Adipose tissue (tissue), 3 donors: ENCODE measurements at regions not wholly inside any gene's neighbourhood (a gene's known extent, or its start where the extent isn't known, plus 50 kb on each side); places are given as distances from the start of the nearest gene placed in this dataset.

Experiments
- H3K27ac ChIP-seq: one replicate; pipeline ENCODE4 v1.5.1; 2013; ENCODE audit warnings: low read depth, low read length
- WGBS, 3 donors: extraction: QIAGEN DNeasy Blood & Tissue Kit; methylation state at CpG; one replicate each; pipeline ENCODE4 v1.1.7; 2013; 5-methylcytosine and 5-hydroxymethylcytosine counted together
- donor health status: healthy with polysubstance abuse.
- donor health status: Bipolar disorder and iron deficiency.
- donor health status: healthy.

DNA sequence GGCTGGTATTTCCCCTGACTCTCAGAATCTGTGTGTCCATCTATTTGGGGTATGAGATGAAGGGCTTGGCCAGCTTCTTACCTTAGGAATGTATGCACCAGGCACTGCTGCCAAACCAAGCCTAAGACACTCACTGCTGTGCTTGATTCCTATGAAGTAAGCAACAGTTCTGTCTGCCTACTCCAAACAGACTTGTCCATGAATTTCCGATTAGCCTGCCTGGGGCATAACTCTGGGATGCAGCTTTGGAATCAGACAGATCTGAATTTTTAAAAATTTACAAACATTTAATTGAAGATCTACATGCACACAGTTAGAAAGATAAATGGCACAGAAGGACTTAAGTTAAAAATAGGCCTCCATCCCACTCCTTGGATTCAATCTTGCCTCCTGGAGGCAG lies 59.5 kb upstream of the JDP2 start:
- no peak overlapping the region for H3K27ac ChIP-seq
- WGBS, 3 donors: 86 to 100% (median 95%) methylated on average over 1 of the region's 1 CpG

DNA sequence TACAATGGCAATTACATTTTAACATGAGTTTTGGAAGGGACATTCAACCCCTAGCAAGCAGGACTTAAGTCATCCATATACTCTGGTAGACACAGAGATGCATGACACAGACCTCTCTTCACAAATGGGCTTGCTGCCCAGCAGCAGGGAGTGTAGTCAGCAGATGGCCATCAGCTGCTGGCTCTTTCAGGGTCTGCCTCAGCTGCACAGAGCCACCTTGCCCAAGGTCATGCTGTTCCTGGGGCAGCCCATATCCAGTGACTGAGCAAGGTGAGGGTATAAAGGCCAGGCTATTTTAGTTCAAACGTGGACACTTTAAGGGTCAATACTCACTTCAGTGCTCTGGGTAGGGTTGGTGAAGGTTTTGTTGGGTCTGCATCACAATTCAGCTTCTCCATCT lies 58.3 kb upstream of the JDP2 start:
- WGBS, 3 donors: 59 to 95% (median 79%) methylated on average over 1 of the region's 1 CpG
- H3K27ac ChIP-seq: no peak overlapping the region

DNA sequence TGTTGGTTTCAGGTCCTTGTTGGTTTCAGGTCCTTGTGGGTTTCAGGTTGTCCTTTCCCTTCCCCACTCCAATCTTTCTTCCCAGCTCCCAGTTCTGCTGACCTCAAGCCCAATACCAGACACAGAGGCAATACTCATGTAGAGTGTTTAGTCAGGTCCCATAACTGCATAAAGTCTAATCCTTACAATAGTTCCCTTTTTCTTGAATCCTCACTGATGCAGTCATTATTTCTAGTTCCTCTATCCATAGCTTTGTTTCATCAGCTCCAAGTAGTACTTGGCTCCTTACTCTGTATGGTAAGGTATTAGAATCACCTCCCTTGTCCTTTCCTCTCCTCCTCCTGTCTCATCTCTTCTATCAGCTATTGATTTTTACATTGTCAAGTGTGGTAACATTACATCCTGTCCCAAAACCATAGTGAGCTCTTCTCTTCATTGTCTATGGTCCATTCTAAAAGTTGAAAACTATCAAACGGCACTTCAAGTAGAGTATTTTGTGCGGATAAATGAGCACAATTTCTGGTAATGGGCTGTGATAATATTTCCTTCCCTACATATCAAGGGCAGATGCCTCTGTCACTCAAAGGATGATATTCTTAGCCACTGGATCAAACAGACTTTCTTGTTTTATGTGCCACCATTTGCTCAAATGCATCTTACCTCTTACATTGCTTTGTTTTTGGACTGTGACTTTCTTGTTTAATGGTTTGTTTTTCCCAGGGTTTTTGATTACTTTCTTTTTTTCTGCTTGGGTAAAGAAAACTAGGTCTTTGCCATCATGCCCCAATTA lies 57.2 kb upstream of the JDP2 start:
- 92 to 99% (median 95%) methylated on average over 2 of the region's 2 CpGs for WGBS, 3 donors
- H3K27ac ChIP-seq: no peak overlapping the region

DNA sequence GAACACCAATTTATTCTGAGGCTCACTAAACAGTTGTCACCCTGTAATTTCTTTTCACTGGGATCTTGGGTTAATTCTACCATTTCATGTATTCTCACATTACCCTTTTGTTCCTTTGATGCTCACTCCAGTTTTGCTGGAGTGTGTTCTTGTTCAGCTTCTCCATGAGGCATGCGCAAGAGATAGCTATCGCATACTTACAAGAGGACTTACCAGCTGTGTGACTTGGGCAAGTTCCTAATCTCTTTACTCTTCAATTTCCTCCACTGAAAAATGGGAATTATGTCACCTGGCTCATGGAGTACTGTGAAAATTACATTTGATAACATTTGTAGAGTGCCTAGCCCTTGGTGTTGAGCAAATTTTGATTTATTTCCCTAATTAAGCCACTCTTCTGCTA lies 56.5 kb upstream of the JDP2 start:
- H3K27ac ChIP-seq: no peak overlapping the region
- 89 to 97% (median 91%) methylated on average over 2 of the region's 2 CpGs for WGBS, 3 donors

DNA sequence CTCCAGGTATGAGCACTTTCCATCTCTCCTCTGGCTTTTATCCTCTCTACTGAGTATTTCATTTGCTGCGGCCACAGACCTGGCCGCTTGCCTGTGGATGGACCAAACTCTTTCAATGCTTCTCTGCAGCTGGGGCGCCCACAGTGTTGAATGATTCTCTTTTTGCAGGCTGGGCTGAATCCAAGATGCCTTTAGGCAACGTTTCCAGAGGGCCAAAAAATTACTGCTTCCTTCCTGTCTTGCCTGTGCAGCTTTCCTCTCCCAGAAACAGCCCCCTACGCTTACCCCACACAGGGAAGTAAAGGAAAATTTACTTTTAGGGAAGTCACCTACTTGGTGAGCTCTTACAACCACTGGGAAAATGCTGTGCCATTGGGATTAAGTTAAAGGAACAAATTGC lies 55.6 kb upstream of the JDP2 start:
- WGBS, 3 donors: 25 to 67% (median 25%) methylated on average over 5 of the region's 5 CpGs
- no peak overlapping the region for H3K27ac ChIP-seq

DNA sequence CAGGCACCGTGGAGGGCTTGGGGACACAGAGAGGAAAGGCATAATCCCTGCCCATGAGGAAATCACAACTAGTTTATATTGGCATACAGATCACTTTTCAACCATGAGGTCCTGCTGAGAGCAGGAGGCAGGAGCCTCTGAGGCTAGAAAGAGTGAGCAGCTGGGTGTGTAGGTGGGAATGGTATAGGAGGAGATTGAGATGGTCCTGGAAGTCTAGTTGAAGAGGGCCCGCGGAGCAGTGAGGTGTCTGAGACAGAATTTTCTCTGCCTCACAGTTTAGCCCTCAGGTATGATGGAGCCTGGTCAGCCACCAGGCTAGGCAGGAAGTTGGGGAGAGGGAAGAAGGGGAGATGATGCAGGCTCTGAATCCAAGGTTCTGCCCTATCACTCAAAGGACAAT lies 54.7 kb upstream of the JDP2 start:
- no peak overlapping the region for H3K27ac ChIP-seq
- 63 to 82% (median 67%) methylated on average over 3 of the region's 3 CpGs for WGBS, 3 donors

DNA sequence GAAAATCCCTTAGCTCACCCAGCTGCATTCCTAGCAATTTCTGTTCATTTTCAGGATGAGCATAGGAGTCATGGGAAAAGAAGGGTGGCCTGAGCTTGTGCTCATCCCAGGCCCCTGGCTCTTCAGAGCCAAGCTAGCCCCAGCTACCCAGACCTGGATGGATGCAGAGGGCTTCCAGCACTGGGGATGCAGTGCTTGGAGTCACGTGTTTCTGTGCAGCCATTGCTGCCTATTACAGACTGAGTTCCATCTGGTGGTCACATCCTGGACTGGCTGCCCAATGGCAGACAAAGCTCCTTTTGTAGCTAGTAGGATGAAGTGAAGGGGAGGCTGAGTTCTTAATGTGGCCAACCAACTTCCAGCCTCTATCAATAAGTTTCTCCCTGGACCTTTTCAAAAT lies 54.2 kb upstream of the JDP2 start:
- no peak overlapping the region for H3K27ac ChIP-seq
- WGBS, 3 donors: 85 to 91% (median 88%) methylated on average over 1 of the region's 1 CpG

DNA sequence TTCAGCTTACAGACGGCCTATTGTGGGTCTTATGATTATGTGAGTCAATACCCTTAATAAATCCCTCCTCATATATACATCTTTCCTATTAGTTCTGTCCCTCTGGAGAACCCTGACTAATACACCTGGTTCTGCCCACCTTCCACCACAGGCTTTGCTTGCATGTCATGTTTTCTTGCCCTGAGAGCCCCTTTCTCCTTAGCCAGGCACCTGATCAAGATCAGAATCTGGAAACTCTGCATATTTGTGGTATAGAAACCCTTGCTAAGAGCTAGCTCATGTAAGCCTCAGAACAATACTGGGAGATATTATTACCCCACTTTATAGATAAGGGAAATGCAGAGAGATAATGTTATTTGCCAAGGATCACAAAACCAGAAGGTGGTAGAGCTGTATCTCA lies 52.9 kb upstream of the JDP2 start:
- WGBS, 3 donors: 85 to 98% (median 87%) methylated on average over 1 of the region's 1 CpG
- H3K27ac ChIP-seq: no peak overlapping the region

DNA sequence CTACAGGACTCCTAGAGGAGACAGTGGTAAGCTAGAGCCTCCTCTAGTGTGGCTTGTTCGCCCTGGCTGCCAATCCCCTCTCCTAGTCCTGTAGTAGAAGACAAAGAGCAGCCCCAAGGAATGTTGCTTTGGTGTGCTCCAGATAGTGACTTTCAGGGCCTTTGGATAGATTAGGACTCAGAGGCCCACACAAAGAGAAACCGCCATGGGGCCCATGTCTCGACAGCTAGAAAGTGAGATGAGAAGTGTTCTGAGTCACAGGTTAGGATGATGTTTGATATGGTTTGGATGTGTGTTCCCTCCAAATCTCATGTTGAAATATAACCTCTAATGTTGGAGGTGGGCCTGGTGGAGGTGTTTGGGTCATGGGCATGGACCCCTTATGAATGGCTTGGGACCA lies 51.8 kb upstream of the JDP2 start:
- no peak overlapping the region for H3K27ac ChIP-seq
- WGBS, 3 donors: 97 to 100% (median 97%) methylated on average over 3 of the region's 3 CpGs
